ENCODE measurements at regions not wholly inside any gene's neighbourhood (a gene's known extent, or its start where the extent isn't known, plus 50 kb on each side); places are given as distances from the start of the nearest gene placed in this dataset.

DNA sequence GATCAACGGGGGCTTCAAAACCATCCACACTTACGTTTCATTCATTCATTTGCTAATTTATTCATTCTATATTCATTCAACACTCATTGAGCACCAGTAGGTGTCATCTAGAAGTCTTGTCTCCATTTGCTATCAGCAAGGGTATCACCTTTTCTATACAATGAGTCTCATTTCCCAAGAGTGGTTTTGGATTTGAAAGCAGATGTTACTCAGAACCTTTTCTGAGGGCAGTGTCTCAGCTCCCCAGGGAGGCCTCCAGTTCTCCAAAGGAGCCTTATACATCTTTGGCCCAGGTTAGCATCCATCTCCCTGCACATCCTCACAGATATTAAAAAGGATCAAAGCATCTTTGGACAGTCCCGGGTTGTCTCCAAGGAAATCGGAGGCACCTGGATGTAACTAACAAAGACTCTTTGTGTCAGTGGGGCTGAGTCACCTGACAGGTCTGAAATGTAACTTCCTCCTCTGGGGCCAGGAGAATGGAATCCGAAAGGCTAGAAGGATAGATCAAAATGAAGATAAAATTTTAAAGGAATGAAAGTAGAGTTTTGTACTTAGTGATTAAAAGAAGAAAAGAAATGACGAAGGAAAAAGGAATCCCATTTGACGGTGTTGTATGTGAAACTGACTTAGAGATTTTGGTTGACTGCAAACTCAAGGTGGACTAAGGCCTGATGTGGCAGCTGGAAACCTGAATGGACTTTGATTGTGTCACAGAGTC is 103.0 kb downstream of the VCPKMT start:
- H3K9me3 ChIP-seq: no peaks in the 10 kb centered on the region
- intact Hi-C loops (cut with DNase I): no loop called here
- WGBS, 3 donors: 88 to 91% (median 89%) methylated on average over 7 of the region's 7 CpGs
- H3K27ac ChIP-seq: no peak overlapping the region
- H3K4me3 ChIP-seq: no peak overlapping the region
- H3K36me3 ChIP-seq (ENCODE audit: insufficient read depth in 1 of 2, low read depth in 1 of 2): no peaks in the 10 kb centered on the region
- no peak for DNase-seq
- ATAC-seq: no peak
- peaks cover 8% of the 10 kb centered on the region for H3K4me1 ChIP-seq
- H3K27me3 ChIP-seq (ENCODE audit: insufficient read depth in 3 of 3, low read length in 2 of 3): no peaks in the 10 kb centered on the region
- TF ChIP-seq, protein P1, sequence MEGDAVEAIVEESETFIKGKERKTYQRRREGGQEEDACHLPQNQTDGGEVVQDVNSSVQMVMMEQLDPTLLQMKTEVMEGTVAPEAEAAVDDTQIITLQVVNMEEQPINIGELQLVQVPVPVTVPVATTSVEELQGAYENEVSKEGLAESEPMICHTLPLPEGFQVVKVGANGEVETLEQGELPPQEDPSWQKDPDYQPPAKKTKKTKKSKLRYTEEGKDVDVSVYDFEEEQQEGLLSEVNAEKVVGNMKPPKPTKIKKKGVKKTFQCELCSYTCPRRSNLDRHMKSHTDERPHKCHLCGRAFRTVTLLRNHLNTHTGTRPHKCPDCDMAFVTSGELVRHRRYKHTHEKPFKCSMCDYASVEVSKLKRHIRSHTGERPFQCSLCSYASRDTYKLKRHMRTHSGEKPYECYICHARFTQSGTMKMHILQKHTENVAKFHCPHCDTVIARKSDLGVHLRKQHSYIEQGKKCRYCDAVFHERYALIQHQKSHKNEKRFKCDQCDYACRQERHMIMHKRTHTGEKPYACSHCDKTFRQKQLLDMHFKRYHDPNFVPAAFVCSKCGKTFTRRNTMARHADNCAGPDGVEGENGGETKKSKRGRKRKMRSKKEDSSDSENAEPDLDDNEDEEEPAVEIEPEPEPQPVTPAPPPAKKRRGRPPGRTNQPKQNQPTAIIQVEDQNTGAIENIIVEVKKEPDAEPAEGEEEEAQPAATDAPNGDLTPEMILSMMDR (IDR thresholded peaks at IDR 0.05): no peak

DNA sequence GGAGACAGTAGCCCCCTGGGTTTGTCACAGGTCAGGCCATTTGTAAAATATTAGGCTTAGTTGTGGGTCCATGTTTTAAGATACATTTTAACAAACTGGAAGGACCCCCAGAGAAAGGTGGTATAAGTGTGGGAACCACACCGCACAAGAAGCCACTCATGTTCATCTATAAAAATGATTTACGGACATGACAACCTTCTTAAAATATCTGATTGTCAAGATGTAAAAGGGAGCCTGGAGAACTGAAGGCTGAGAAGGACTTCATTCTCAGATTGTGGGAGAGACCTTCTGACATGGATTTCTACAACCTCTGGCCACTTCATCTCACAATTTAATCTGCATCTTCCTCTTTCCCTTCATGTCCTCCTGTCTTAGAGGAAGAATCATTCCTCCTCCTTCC is 102.4 kb downstream of the VCPKMT start:
- Histone ChIP-seq H3K27me3 (ENCODE audit: insufficient read depth in 3 of 3, low read length in 2 of 3) (no peaks in the 10 kb centered on the region), H3K36me3 (ENCODE audit: insufficient read depth in 1 of 2, low read depth in 1 of 2) (no peaks in the 10 kb centered on the region), H3K4me1 (peaks cover 10% of the 10 kb centered on the region), H3K27ac (no peak overlapping the region), H3K4me3 (no peak overlapping the region), H3K9me3 (no peaks in the 10 kb centered on the region)
- DNase-seq: no peak
- intact Hi-C loops (cut with DNase I): no loop called here
- TF ChIP-seq, protein P1 (IDR thresholded peaks at IDR 0.05): no peak
- WGBS, 3 donors: 1 to 53% (median 35%) methylated on average over 2 of the region's 2 CpGs
- ATAC-seq: no peak

DNA sequence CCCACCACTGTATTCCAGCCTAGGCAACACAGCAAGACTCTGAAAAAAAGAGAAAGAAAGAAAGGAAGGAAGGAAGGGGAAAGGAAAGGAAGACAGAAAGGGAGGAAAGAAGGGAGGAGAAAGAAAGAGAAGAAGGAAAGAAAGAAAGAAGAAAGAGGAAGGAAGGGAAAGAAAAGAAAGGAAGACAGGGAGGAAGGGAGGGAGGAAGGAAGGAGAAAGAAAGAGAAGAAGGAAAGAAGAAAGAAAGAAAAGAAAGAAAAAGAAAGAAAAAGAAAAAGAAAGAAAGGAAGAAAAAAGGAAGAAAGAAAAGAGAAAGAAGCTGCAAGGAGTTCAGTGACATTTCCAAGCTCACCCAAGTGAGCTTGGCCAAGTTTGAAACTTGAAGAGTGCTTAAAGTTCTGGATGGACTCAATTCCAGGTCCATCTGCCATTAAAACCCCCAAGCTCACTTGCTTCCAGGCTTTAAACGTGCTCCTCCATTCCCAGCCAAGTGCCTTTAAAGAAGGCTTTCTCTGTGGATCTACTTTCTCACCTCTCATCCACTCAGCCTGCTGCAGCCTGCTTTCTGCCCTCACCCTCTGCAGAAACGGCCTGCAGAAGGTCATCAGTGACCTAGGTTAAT is 101.5 kb downstream of the VCPKMT start:
- DNase-seq (no peak), ATAC-seq (no peak)
- 26 to 50% (median 38%) methylated on average over 2 of the region's 2 CpGs for WGBS, 3 donors
- Histone ChIP-seq H3K9me3 (no peaks in the 10 kb centered on the region), H3K36me3 (ENCODE audit: insufficient read depth in 1 of 2, low read depth in 1 of 2) (no peaks in the 10 kb centered on the region), H3K27ac (no peak overlapping the region), H3K4me1 (peaks cover 14% of the 10 kb centered on the region), H3K27me3 (ENCODE audit: insufficient read depth in 3 of 3, low read length in 2 of 3) (no peaks in the 10 kb centered on the region), H3K4me3 (no peak overlapping the region)
- intact Hi-C loops (cut with DNase I): no loop called here
- TF ChIP-seq, protein P1 (IDR thresholded peaks at IDR 0.05): no peak

DNA sequence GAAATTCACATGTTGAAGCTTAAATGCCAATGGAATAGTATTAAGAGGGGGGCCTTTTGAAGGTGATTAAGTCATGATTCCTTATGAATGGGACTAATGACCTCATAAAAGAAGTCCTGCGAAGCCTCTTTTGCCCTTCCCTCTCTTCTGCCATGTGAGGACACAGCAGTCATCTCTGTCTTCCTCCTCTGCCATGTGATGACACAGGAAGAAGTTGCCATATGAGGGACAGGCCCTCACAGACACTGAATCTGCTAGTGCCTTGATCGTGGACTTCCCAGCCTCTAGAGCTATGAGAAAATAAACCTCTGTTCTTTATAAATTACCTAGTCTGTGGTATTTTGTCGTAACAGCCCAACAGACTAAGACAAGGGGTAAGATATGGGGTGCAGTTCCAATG is 100.7 kb downstream of the VCPKMT start:
- ATAC-seq (no peak), DNase-seq (no peak)
- TF ChIP-seq, protein P1 (IDR thresholded peaks at IDR 0.05): no peak
- 87 to 93% (median 91%) methylated on average over 3 of the region's 3 CpGs for WGBS, 3 donors
- no peaks in the 10 kb centered on the region for H3K27me3 ChIP-seq (ENCODE audit: insufficient read depth in 3 of 3, low read length in 2 of 3)
- intact Hi-C loops (cut with DNase I): no loop called here
- no peaks in the 10 kb centered on the region for H3K9me3 ChIP-seq
- peaks cover 14% of the 10 kb centered on the region for H3K4me1 ChIP-seq
- H3K36me3 ChIP-seq (ENCODE audit: insufficient read depth in 1 of 2, low read depth in 1 of 2): no peaks in the 10 kb centered on the region
- no peak overlapping the region for H3K27ac ChIP-seq
- H3K4me3 ChIP-seq: no peak overlapping the region
